GM23338 (cell line): ENCODE measurements at regions not wholly inside any gene's neighbourhood (a gene's known extent, or its start where the extent isn't known, plus 50 kb on each side); places are given as distances from the start of the nearest gene placed in this dataset.
A peak's percentile ranks its signal among the peaks of the same experiment; 100 is the strongest.

ENCODE experiments used
- ATAC-seq: fragments of 200-7000 bp; cut with Tn5 transposase; 3 replicates; pipeline ENCODE4 v1.9.1; 2020
- DNase-seq: peaks from one replicate; pipeline ENCODE4 v3.0.0-alpha.2; 2015; ENCODE audit warnings: low spot score
- H2AFZ ChIP-seq: fragments of 200-600 bp; sonication (generic); 2 replicates; pipeline ENCODE4 v1.8.0; 2016; ENCODE audit warnings: antibody characterized with exemption, mild to moderate bottlenecking, moderate library complexity
- H3F3A ChIP-seq: fragments of 200-600 bp; sonication (generic); replicated peaks from 2 replicates; pipeline ENCODE4 v1.8.0; 2017; ENCODE audit warnings: antibody characterized with exemption, mixed run types, low read depth
- H3K27ac ChIP-seq: fragments of 200-600 bp; sonication (generic); 2 replicates; pipeline ENCODE4 v1.6.1; 2016; ENCODE audit warnings: low read depth
- H3K27me3 ChIP-seq: fragments of 200-600 bp; sonication (generic); 2 replicates; pipeline ENCODE4 v1.8.0; 2016; ENCODE audit warnings: mild to moderate bottlenecking, mixed run types, moderate library complexity; ENCODE audit not compliant: insufficient read depth
- H3K36me3 ChIP-seq: fragments of 200-600 bp; sonication (generic); 2 replicates; pipeline ENCODE4 v1.8.0; 2016; ENCODE audit warnings: mild to moderate bottlenecking; ENCODE audit not compliant: insufficient read depth
- H3K4me1 ChIP-seq: fragments of 200-600 bp; sonication (generic); 2 replicates; pipeline ENCODE4 v1.8.0; 2016; ENCODE audit warnings: mild to moderate bottlenecking, moderate library complexity; ENCODE audit not compliant: insufficient read depth
- H3K4me2 ChIP-seq: fragments of 200-600 bp; sonication (generic); 2 replicates; pipeline ENCODE4 v1.7.1; 2017; ENCODE audit warnings: mixed run types
- H3K4me3 ChIP-seq: fragments of 200-600 bp; sonication (generic); 2 replicates; pipeline ENCODE4 v1.6.1; 2016; ENCODE audit warnings: mixed run types
- H3K79me2 ChIP-seq: fragments of 200-600 bp; sonication (generic); replicated peaks from 2 replicates; pipeline ENCODE4 v1.8.0; 2017; ENCODE audit warnings: mild to moderate bottlenecking; ENCODE audit not compliant: insufficient read depth
- H3K9me2 ChIP-seq: fragments of 200-600 bp; sonication (generic); 2 replicates; pipeline ENCODE4 v1.8.0; 2017; ENCODE audit not compliant: insufficient read depth
- H4K20me1 ChIP-seq: fragments of 200-600 bp; sonication (generic); replicated peaks from 2 replicates; pipeline ENCODE4 v1.8.0; 2017; ENCODE audit warnings: mild to moderate bottlenecking; ENCODE audit not compliant: insufficient read depth
- H3K27ac Mint-ChIP-seq: 2 replicates; pipeline ENCODE4 v1.8.0; 2020; ENCODE audit warnings: inconsistent platforms, mild to moderate bottlenecking, moderate library complexity, mixed read lengths
- H3K27me3 Mint-ChIP-seq: 3 replicates; pipeline ENCODE4 v1.8.0; 2022; ENCODE audit warnings: low read depth, mild to moderate bottlenecking, moderate library complexity, mixed read lengths, inconsistent platforms; ENCODE audit not compliant: insufficient read depth, poor library complexity
- H3K36me3 Mint-ChIP-seq: 3 replicates; pipeline ENCODE4 v1.8.0; 2021; ENCODE audit warnings: low read depth, mild to moderate bottlenecking, inconsistent platforms, moderate library complexity, mixed read lengths
- H3K4me1 Mint-ChIP-seq: 3 replicates; pipeline ENCODE4 v1.8.0; 2020; ENCODE audit warnings: mild to moderate bottlenecking, inconsistent platforms, mixed read lengths
- H3K4me3 Mint-ChIP-seq: 3 replicates; pipeline ENCODE4 v1.8.0; 2021; ENCODE audit warnings: moderate library complexity, mild to moderate bottlenecking, inconsistent platforms, mixed read lengths
- H3K9me3 Mint-ChIP-seq: 3 replicates; pipeline ENCODE4 v1.8.0; 2020; ENCODE audit warnings: moderate library complexity, mild to moderate bottlenecking, inconsistent platforms, mixed read lengths
- CREB1 ChIP-seq: fragments of 250-450 bp; sonication (Bioruptor Pico); IDR thresholded peaks from 2 replicates; pipeline ENCODE4 v1.5.0; 2020; ENCODE audit warnings: low read depth, mild to moderate bottlenecking, moderate library complexity
- ETS1 ChIP-seq: IDR thresholded peaks from 2 replicates; pipeline ENCODE4 v1.6.1; 2016; ENCODE audit warnings: antibody characterized with exemption
- EZH2phosphoT487 ChIP-seq: fragments of 200-600 bp; sonication (generic); IDR thresholded peaks from one replicate; pipeline ENCODE4 v1.8.1; 2018; ENCODE audit warnings: antibody characterized with exemption; ENCODE audit not compliant: unreplicated experiment
- REST ChIP-seq: IDR thresholded peaks from one replicate; pipeline ENCODE4 v1.6.1; 2018; ENCODE audit warnings: antibody characterized with exemption; ENCODE audit not compliant: unreplicated experiment

- Histone ChIP-seq H3K9me2 (0 out of 2 replicates have a peak, but pooled peaks cover 2% of the 10 kb centered on the region), H3K79me2 (no peaks in the 10 kb centered on the region), H3K36me3 (no peaks in the 10 kb centered on the region), H3K4me2 (no peak overlapping the region), H3K4me1 (peaks cover 9% of the 10 kb centered on the region; the same call in 1 of the 2 replicates), H4K20me1 (no peaks in the 10 kb centered on the region), H3K4me3 (no peak overlapping the region), H2AFZ (peak overlapping the region; percentile 86), H3K27ac (no peak overlapping the region), H3K27me3 (no peaks in the 10 kb centered on the region), H3F3A (no peaks in the 10 kb centered on the region)
- Mint-ChIP-seq H3K36me3 (no peaks in the 10 kb centered on the region; the same call in 2 of the 3 replicates), H3K27me3 (peaks cover 1% of the 10 kb centered on the region), H3K4me3 (no peak overlapping the region), H3K4me1 (peaks cover 16% of the 10 kb centered on the region), H3K9me3 (peaks cover 4% of the 10 kb centered on the region; the same call in 2 of the 3 replicates), H3K27ac (no peak overlapping the region)
- TF ChIP-seq REST = no peak
- TF ChIP-seq ETS1 = no peak
- DNase-seq (peak; percentile 16), ATAC-seq (peak; percentile 42; the same call in 2 of the 3 replicates)
Measured at GRCh38 chr1:168879896-168880734, 151.1 kb upstream of the DPT start.

- no peak for DNase-seq
- peaks cover 16% of the 10 kb centered on the region for H3K4me1 Mint-ChIP-seq
- Histone ChIP-seq H3F3A (no peaks in the 10 kb centered on the region), H3K4me1 (peaks cover 9% of the 10 kb centered on the region; the same call in 1 of the 2 replicates), H3K4me3 (no peak overlapping the region), H3K36me3 (no peaks in the 10 kb centered on the region), H4K20me1 (no peaks in the 10 kb centered on the region), H3K9me2 (no peaks in the 10 kb centered on the region), H3K27me3 (no peaks in the 10 kb centered on the region), H3K4me2 (no peak overlapping the region), H3K27ac (no peak overlapping the region), H2AFZ (peak overlapping the region; percentile 0; the same call in 1 of the 2 replicates), H3K79me2 (no peaks in the 10 kb centered on the region)
- ATAC-seq = no peak
- peaks cover 4% of the 10 kb centered on the region for H3K27me3 Mint-ChIP-seq
- 0 out of 2 replicates have a peak overlapping the region, but pooled peaks have one; percentile 25 for H3K27ac Mint-ChIP-seq
- TF ChIP-seq CREB1 (CRISPR knock-in tag) = no peak
- no peak for TF ChIP-seq EZH2phosphoT487
- H3K9me3 Mint-ChIP-seq = peaks cover 4% of the 10 kb centered on the region; the same call in 2 of the 3 replicates
- no peaks in the 10 kb centered on the region; the same call in 2 of the 3 replicates for H3K36me3 Mint-ChIP-seq
- H3K4me3 Mint-ChIP-seq = no peak overlapping the region
Measured at GRCh38 chr1:168881656-168882260, 152.8 kb upstream of the DPT start.
